ENCODE measurements at regions not wholly inside any gene's neighbourhood (a gene's known extent, or its start where the extent isn't known, plus 50 kb on each side); places are given as distances from the start of the nearest gene placed in this dataset.
"Not testable (repeated sequence)": the region's sequence is repeated elsewhere in the genome, so short reads cannot be mapped to it uniquely, and the experiment has no call there.

DNA sequence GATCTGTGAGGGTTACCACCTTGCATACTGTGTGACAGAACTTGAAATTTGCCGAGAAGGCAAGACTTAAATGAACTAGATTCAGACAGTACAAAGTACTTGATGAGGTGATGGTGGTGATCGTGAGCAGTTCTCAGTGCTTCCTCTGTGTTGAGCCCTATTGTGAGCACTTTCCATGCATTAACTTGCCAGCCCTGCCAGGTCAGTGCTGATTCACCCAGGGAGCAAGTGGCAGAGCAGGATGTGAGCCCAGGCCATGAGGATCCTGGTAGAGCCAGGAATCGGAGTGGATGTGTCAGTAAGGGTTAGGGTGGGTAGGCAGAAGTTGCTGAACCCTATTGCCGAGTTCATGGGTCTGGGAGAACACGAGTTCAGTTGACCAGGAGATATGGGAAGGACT is 4545.7 kb upstream of the TPTE start:
- intact Hi-C loops (cut with DNase I); H3K27ac ChIP-seq (ENCODE audit: low read depth in 2 of 2, low read length in 2 of 2); FAIRE-seq; H3K36me3 ChIP-seq (ENCODE audit: control insufficient read depth in 2 of 3, insufficient read depth in 3 of 3, low read length in 3 of 3); H3K9ac ChIP-seq (ENCODE audit: low read length in 3 of 3); H3K4me1 ChIP-seq (ENCODE audit: control insufficient read depth in 2 of 3, insufficient read depth in 2 of 3, low read depth in 1 of 3, low read length in 3 of 3); DNase-seq; H3K27me3 ChIP-seq (ENCODE audit: control insufficient read depth, insufficient read depth, low read length); H3K9me3 ChIP-seq (ENCODE audit: control insufficient read depth in 2 of 3, insufficient read depth in 1 of 3, low read length in 3 of 3); H3K4me3 ChIP-seq (ENCODE audit: low read length in 3 of 3): not testable (repeated sequence)

GRCh38 chr21:5997586-5997985 is 4523.8 kb upstream of the TPTE start:
- H3K36me3 ChIP-seq (ENCODE audit: control insufficient read depth in 2 of 3, insufficient read depth in 3 of 3, low read length in 3 of 3); H3K4me1 ChIP-seq (ENCODE audit: control insufficient read depth in 2 of 3, insufficient read depth in 2 of 3, low read depth in 1 of 3, low read length in 3 of 3); intact Hi-C loops (cut with DNase I); H3K9me3 ChIP-seq (ENCODE audit: control insufficient read depth in 2 of 3, insufficient read depth in 1 of 3, low read length in 3 of 3); H3K9ac ChIP-seq (ENCODE audit: low read length in 3 of 3); H3K4me3 ChIP-seq (ENCODE audit: low read length in 3 of 3); FAIRE-seq; H3K27ac ChIP-seq (ENCODE audit: low read depth in 2 of 2, low read length in 2 of 2); DNase-seq; H3K27me3 ChIP-seq (ENCODE audit: control insufficient read depth, insufficient read depth, low read length): not testable (repeated sequence)

GRCh38 chr21:6015422-6016057 is 4505.8 kb upstream of the TPTE start:
- H3K4me3 ChIP-seq (ENCODE audit: low read length in 3 of 3); H3K27ac ChIP-seq (ENCODE audit: low read depth in 2 of 2, low read length in 2 of 2); H3K36me3 ChIP-seq (ENCODE audit: control insufficient read depth in 2 of 3, insufficient read depth in 3 of 3, low read length in 3 of 3); H3K27me3 ChIP-seq (ENCODE audit: control insufficient read depth, insufficient read depth, low read length); H3K9me3 ChIP-seq (ENCODE audit: control insufficient read depth in 2 of 3, insufficient read depth in 1 of 3, low read length in 3 of 3); DNase-seq; intact Hi-C loops (cut with DNase I); H3K4me1 ChIP-seq (ENCODE audit: control insufficient read depth in 2 of 3, insufficient read depth in 2 of 3, low read depth in 1 of 3, low read length in 3 of 3); H3K9ac ChIP-seq (ENCODE audit: low read length in 3 of 3); FAIRE-seq: not testable (repeated sequence)

DNA sequence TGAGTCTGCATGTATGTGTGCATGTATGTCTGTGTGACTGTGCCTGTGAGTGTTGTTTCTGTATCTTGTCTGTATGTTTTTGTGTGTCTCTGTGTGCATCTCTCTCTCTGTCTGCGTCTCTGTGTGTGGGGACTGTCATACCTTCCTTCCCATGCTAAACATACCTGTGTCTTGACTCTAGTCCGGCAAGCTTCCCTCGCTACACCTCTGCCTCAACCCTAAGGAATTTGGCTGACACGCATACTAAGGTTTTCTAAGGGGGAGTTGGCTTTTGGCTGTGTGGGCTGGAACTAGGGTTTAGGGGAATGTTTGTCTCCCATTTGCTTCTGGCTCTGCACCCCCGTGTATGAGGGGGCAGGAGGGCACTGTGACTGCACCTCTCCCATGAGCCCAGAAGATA is 4500.9 kb upstream of the TPTE start:
- FAIRE-seq; H3K4me1 ChIP-seq (ENCODE audit: control insufficient read depth in 2 of 3, insufficient read depth in 2 of 3, low read depth in 1 of 3, low read length in 3 of 3); intact Hi-C loops (cut with DNase I): not testable (repeated sequence)

GRCh38 chr21:6020953-6021716 is 4500.2 kb upstream of the TPTE start:
- H3K4me3 ChIP-seq (ENCODE audit: low read length in 3 of 3); H3K27me3 ChIP-seq (ENCODE audit: control insufficient read depth, insufficient read depth, low read length); H3K4me1 ChIP-seq (ENCODE audit: control insufficient read depth in 2 of 3, insufficient read depth in 2 of 3, low read depth in 1 of 3, low read length in 3 of 3); FAIRE-seq; H3K36me3 ChIP-seq (ENCODE audit: control insufficient read depth in 2 of 3, insufficient read depth in 3 of 3, low read length in 3 of 3); H3K9me3 ChIP-seq (ENCODE audit: control insufficient read depth in 2 of 3, insufficient read depth in 1 of 3, low read length in 3 of 3); H3K27ac ChIP-seq (ENCODE audit: low read depth in 2 of 2, low read length in 2 of 2); intact Hi-C loops (cut with DNase I); H3K9ac ChIP-seq (ENCODE audit: low read length in 3 of 3); DNase-seq: not testable (repeated sequence)

More for the DNA sequence above, 4500.9 kb upstream of the TPTE start:
- not testable (repeated sequence) for H3K27me3 ChIP-seq (ENCODE audit: control insufficient read depth, insufficient read depth, low read length); H3K27ac ChIP-seq (ENCODE audit: low read depth in 2 of 2, low read length in 2 of 2); H3K9ac ChIP-seq (ENCODE audit: low read length in 3 of 3); DNase-seq; H3K4me3 ChIP-seq (ENCODE audit: low read length in 3 of 3); H3K9me3 ChIP-seq (ENCODE audit: control insufficient read depth in 2 of 3, insufficient read depth in 1 of 3, low read length in 3 of 3); H3K36me3 ChIP-seq (ENCODE audit: control insufficient read depth in 2 of 3, insufficient read depth in 3 of 3, low read length in 3 of 3)

DNA sequence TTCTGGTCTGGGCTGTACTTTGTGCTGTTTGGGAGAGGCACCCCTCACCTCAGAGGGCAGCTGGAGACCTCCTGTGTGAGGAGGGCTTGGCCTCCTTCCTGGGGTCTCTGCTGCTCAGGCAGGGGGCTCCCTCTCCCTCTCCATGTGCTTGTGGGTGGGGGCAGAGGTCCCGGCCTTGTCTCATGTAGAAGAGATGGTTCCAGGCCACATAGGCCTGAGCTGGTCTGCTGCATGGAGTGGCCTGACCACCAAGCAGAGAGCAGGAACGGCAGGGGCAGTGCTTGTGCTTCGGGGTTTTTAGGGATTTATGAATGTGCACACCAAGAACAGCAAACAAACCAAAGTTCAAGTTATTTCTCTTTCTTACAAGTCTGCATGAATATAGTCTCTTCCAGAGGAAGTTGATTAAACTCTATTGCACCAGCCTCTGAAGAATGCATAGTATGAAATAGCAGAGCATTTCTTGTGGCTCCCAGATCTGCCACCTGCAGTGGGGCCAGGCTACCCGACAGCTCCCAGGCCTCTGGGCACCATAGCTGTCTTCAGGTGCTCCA is 4499.6 kb upstream of the TPTE start:
- intact Hi-C loops (cut with DNase I); H3K9ac ChIP-seq (ENCODE audit: low read length in 3 of 3); H3K4me3 ChIP-seq (ENCODE audit: low read length in 3 of 3); H3K4me1 ChIP-seq (ENCODE audit: control insufficient read depth in 2 of 3, insufficient read depth in 2 of 3, low read depth in 1 of 3, low read length in 3 of 3); DNase-seq; H3K27ac ChIP-seq (ENCODE audit: low read depth in 2 of 2, low read length in 2 of 2); H3K9me3 ChIP-seq (ENCODE audit: control insufficient read depth in 2 of 3, insufficient read depth in 1 of 3, low read length in 3 of 3); H3K36me3 ChIP-seq (ENCODE audit: control insufficient read depth in 2 of 3, insufficient read depth in 3 of 3, low read length in 3 of 3); H3K27me3 ChIP-seq (ENCODE audit: control insufficient read depth, insufficient read depth, low read length); FAIRE-seq: not testable (repeated sequence)

DNA sequence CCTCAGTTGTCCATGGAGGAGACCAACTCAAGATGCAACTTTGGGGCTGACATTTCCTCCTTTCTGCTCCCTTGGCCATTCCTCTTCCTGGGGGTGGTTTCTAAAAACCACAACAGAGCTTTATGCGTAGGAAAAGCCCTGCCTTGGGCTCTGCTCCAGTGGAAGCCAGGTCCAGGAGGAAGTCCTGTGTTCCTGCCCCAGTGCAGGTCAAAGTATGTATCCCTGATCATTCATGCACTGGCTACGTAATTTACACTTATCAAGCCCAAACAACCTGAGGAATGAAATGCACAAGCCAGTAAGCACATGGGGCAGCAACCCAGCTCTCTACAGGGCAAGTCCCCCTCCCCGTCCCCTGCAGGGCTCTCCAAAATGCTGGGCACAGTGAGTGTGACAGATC is 4498.1 kb upstream of the TPTE start:
- H3K4me1 ChIP-seq (ENCODE audit: control insufficient read depth in 2 of 3, insufficient read depth in 2 of 3, low read depth in 1 of 3, low read length in 3 of 3); FAIRE-seq; H3K4me3 ChIP-seq (ENCODE audit: low read length in 3 of 3); H3K9ac ChIP-seq (ENCODE audit: low read length in 3 of 3); H3K36me3 ChIP-seq (ENCODE audit: control insufficient read depth in 2 of 3, insufficient read depth in 3 of 3, low read length in 3 of 3); intact Hi-C loops (cut with DNase I); H3K9me3 ChIP-seq (ENCODE audit: control insufficient read depth in 2 of 3, insufficient read depth in 1 of 3, low read length in 3 of 3); H3K27me3 ChIP-seq (ENCODE audit: control insufficient read depth, insufficient read depth, low read length); H3K27ac ChIP-seq (ENCODE audit: low read depth in 2 of 2, low read length in 2 of 2); DNase-seq: not testable (repeated sequence)

- H3K4me1 ChIP-seq (ENCODE audit: control insufficient read depth in 2 of 3, insufficient read depth in 2 of 3, low read depth in 1 of 3, low read length in 3 of 3); H3K27ac ChIP-seq (ENCODE audit: low read depth in 2 of 2, low read length in 2 of 2); H3K9ac ChIP-seq (ENCODE audit: low read length in 3 of 3); H3K9me3 ChIP-seq (ENCODE audit: control insufficient read depth in 2 of 3, insufficient read depth in 1 of 3, low read length in 3 of 3); FAIRE-seq; H3K4me3 ChIP-seq (ENCODE audit: low read length in 3 of 3); intact Hi-C loops (cut with DNase I); H3K27me3 ChIP-seq (ENCODE audit: control insufficient read depth, insufficient read depth, low read length); H3K36me3 ChIP-seq (ENCODE audit: control insufficient read depth in 2 of 3, insufficient read depth in 3 of 3, low read length in 3 of 3); DNase-seq: not testable (repeated sequence)
These were observed 4496.2 kb upstream of the TPTE start for GRCh38 chr21:6025139-6025538.
